GM04503 (cell line): ENCODE measurements at regions not wholly inside any gene's neighbourhood (a gene's known extent, or its start where the extent isn't known, plus 50 kb on each side); places are given as distances from the start of the nearest gene placed in this dataset.

Source experiments
- DNase-seq: peaks from one replicate; pipeline ENCODE4 v3.0.0-alpha.2; 2012; ENCODE audit warnings: low read depth

- DNase-seq, result no peak
These were observed 169.1 kb upstream of the MEOX2 start for GRCh38 chr7:15855525-15856109.

GRCh38 chr7:15854841-15855524, 168.5 kb upstream of the MEOX2 start:
- no peak for DNase-seq

GRCh38 chr7:15853832-15854470, 167.5 kb upstream of the MEOX2 start:
- no peak for DNase-seq

GRCh38 chr7:15851201-15851600, 164.7 kb upstream of the MEOX2 start:
- DNase-seq, result no peak

- no peak for DNase-seq
These were observed 162.4 kb upstream of the MEOX2 start for GRCh38 chr7:15848901-15849300.

GRCh38 chr7:15848362-15848761, 161.9 kb upstream of the MEOX2 start:
- DNase-seq, result no peak

- DNase-seq, result no peak
These were observed 159.4 kb upstream of the MEOX2 start for GRCh38 chr7:15845868-15846267.

- no peak for DNase-seq
These were observed 159.0 kb upstream of the MEOX2 start for GRCh38 chr7:15845461-15845860.

GRCh38 chr7:15839416-15840100, 153.1 kb upstream of the MEOX2 start:
- no peak for DNase-seq

- DNase-seq, result no peak
These were observed 151.8 kb upstream of the MEOX2 start for GRCh38 chr7:15838265-15838664.

GRCh38 chr7:15837306-15837950, 150.9 kb upstream of the MEOX2 start:
- no peak for DNase-seq

- no peak for DNase-seq
These were observed 150.2 kb upstream of the MEOX2 start for GRCh38 chr7:15836651-15837050.

GRCh38 chr7:15836041-15836440, 149.6 kb upstream of the MEOX2 start:
- no peak for DNase-seq

- no peak for DNase-seq
These were observed 148.0 kb upstream of the MEOX2 start for GRCh38 chr7:15834446-15834845.

- DNase-seq, result no peak
These were observed 146.5 kb upstream of the MEOX2 start for GRCh38 chr7:15832996-15833395.

GRCh38 chr7:15831606-15832005, 145.1 kb upstream of the MEOX2 start:
- no peak for DNase-seq

GRCh38 chr7:15829691-15830090, 143.2 kb upstream of the MEOX2 start:
- DNase-seq, result no peak

GRCh38 chr7:15828881-15829280, 142.4 kb upstream of the MEOX2 start:
- DNase-seq, result no peak

- no peak for DNase-seq
These were observed 135.3 kb upstream of the MEOX2 start for GRCh38 chr7:15821484-15822427.

GRCh38 chr7:15820319-15820718, 133.8 kb upstream of the MEOX2 start:
- DNase-seq, result no peak

GRCh38 chr7:15816835-15817426, 130.4 kb upstream of the MEOX2 start:
- DNase-seq, result no peak
